ENCODE measurements at regions not wholly inside any gene's neighbourhood (a gene's known extent, or its start where the extent isn't known, plus 50 kb on each side); places are given as distances from the start of the nearest gene placed in this dataset.

DNA sequence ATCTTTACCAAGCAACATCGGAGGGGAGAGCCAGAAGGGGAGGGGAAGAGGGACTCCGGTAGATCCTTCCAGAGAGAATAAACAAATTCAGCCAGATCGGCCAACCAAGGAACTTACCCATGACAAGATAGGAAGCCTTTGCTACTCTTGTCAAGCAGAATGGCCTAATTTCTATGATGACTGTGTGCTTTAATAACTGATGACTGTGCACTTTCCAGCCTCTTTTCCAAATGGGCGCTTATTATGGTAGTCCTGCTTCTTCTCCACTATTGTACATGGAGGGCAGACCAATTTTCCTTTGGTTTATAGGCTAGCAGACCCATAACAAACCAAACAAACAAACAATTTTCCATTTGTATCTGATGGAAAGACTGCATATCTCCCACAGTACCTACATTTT lies 163.8 kb upstream of the RFX3 start:
- no peak for TF ChIP-seq EZH2 (IDR thresholded peaks at IDR 0.05; ENCODE audit: low read depth)
- TF ChIP-seq, protein P1, sequence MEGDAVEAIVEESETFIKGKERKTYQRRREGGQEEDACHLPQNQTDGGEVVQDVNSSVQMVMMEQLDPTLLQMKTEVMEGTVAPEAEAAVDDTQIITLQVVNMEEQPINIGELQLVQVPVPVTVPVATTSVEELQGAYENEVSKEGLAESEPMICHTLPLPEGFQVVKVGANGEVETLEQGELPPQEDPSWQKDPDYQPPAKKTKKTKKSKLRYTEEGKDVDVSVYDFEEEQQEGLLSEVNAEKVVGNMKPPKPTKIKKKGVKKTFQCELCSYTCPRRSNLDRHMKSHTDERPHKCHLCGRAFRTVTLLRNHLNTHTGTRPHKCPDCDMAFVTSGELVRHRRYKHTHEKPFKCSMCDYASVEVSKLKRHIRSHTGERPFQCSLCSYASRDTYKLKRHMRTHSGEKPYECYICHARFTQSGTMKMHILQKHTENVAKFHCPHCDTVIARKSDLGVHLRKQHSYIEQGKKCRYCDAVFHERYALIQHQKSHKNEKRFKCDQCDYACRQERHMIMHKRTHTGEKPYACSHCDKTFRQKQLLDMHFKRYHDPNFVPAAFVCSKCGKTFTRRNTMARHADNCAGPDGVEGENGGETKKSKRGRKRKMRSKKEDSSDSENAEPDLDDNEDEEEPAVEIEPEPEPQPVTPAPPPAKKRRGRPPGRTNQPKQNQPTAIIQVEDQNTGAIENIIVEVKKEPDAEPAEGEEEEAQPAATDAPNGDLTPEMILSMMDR (conservative IDR thresholded peaks at IDR 0.05): no peak

Measured in PC-9 (cell line).